ENCODE measurements at regions not wholly inside any gene's neighbourhood (a gene's known extent, or its start where the extent isn't known, plus 50 kb on each side); places are given as distances from the start of the nearest gene placed in this dataset.
A peak's percentile ranks its signal among the peaks of the same experiment; 100 is the strongest.
"Not testable (repeated sequence)": the region's sequence is repeated elsewhere in the genome, so short reads cannot be mapped to it uniquely, and the experiment has no call there.

DNA sequence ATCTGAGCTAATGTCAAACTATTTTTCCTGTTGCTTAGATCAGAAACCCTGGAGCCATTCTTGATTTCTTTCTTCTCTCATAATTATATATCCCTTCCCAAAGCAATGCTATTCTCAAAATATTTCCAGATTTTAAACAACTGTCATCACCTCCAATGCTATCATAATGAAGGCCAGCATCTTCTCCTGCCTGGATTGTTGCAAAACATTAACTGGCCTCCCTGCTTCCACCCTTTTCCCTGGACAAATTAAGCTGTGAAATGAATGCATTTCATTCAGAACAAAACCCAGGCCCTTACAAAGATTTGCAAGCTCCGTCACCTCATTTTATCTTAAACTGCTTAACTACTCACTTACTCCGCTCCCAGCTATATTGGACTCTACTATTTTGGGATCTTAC lies 535.3 kb upstream of the HS3ST5 start:
- DNase-seq = no peak

DNA sequence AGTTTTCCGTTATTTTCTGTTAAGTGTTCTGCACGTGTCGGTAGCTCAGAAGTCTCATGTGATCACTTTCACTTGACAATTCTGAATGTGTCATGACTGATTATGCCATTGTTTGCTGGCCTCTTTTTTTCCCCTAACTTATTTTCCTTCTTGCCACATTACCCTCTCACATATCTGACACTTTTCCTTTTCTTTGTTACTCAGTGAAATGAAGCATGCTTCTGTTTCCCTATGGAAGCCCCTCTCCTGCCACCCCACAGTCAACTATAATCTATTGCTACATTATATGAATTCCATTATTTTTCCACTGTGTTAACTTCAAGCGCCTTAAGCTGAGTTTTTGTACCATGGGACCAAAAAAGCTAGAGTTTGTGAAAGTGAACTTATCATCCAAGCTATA lies 531.6 kb upstream of the HS3ST5 start:
- no peak for DNase-seq

GRCh38 chr6:114865506-114865905 lies 522.7 kb upstream of the HS3ST5 start:
- DNase-seq = not testable (repeated sequence)

DNA sequence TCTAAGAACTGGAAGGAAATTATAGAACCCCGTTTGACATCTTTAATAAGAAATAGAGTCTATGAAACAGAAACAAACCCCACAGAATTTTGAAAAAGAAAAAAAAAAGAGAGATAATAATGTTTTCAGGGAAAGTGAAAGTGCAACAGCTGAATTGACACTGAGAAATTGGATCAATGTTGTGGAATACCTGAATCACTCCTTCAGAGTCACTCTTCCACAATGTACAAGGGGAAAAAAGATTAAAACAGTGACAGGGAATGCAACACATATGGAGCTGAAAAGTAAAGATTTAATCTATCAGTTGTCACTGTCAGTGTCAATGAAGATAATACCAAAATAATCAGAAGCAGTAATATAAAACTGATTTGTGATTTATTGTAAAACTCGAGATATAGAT lies 520.8 kb upstream of the HS3ST5 start:
- no peak for DNase-seq

- DNase-seq = no peak
Measured at GRCh38 chr6:114862819-114863218, 520.0 kb upstream of the HS3ST5 start.

DNA sequence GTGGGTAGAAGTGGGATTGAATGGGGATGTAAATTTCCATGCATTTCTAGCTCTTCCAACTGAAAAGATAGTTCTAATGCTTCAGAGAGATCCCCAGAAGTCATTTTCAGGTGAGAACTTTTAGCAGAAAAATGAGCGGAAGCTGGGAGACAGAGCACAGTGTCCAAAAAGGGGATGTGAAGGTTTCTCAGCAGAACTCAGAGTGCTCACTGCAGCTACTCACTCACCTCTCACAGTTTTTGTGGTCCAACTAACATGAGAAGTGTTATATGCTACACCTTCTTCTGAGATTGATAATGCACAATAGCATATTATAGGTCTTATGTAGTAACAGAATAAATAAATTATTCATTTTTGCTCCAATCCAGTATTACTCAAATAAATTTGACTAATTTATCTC lies 519.2 kb upstream of the HS3ST5 start:
- no peak for DNase-seq

DNA sequence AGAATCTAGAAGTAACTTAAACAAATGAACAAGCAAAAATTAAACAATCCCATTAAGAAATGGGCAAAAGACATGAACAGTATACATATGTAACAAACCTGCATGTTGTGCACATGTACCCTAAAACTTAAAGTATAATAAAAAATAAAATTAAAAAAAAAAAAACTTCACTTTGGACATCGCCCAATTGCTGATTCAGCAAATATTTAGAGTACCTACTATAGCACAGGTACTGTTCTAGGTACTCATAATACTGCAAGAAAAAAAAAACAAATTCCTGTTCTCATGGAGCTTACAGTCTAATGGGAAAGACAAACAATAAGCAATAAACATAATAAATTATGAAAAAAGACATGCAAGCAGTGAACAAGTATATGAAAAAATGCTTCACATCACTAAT lies 501.5 kb upstream of the HS3ST5 start:
- no peak for DNase-seq

DNA sequence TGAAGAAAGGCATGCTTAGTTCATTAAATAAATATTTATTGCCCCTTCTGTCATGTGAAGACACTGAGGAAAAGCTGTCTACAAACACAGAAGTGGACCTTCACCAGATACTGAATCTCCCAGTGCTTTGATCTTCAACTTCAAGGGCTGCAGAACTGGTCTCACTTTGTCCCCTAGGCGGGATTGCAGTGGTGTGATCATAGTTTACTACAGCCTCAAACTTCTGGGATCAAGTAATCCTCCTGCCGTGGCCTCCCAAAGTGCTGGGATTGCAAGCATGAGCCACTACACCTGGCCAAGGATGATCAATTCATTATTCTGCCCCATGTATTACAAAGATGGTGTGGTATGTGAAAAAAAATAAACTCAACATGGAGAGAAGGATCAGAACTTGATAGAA lies 496.2 kb upstream of the HS3ST5 start:
- no peak for DNase-seq

DNA sequence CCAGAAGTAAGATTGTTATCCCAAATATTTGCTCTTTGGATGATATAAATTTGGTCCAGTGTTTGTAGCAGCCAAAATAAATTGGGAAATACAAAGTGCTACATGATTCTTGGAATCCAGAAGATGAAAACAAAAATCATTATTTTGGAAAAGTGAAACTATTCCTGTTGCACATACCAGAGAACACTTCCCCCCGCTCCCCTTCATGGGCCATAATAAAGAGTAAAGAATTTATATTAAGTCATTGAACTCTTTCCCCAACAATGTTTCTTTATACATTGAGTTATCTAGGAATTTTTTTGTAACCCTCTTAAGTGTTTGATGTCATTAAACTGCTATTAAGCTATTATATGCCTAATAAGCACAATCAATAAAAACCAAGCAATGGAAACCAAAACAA lies 490.4 kb upstream of the HS3ST5 start:
- DNase-seq = no peak

- DNase-seq = no peak
Measured at GRCh38 chr6:114830515-114830914, 487.7 kb upstream of the HS3ST5 start.

GRCh38 chr6:114827135-114827534 lies 484.3 kb upstream of the HS3ST5 start:
- no peak for DNase-seq

GRCh38 chr6:114824409-114824808 lies 481.6 kb upstream of the HS3ST5 start:
- no peak for DNase-seq

GRCh38 chr6:114816678-114817077 lies 473.9 kb upstream of the HS3ST5 start:
- no peak for DNase-seq

DNA sequence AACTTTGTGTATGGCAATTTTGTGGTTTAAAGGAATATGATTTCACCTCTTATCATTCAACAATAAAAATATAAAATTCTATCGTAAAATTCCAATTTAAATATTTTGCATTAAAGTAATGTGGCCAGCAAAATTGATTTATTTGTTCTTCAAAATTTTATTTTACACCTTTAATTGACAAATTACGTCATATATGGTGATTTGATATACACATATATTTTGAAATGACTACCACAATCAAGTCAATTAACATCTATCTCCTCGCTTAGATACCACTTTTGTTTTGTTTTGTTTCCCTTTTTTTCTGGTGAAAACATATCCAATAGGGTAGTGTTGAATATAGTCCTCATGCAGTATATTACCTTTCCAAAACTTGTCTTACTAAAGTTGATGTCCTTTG lies 467.6 kb upstream of the HS3ST5 start:
- DNase-seq = no peak

GRCh38 chr6:114805426-114805825 lies 462.6 kb upstream of the HS3ST5 start:
- DNase-seq = not testable (repeated sequence)

- DNase-seq = no peak
Measured at GRCh38 chr6:114796576-114796975, 453.8 kb upstream of the HS3ST5 start.

GRCh38 chr6:114793428-114793827 lies 450.6 kb upstream of the HS3ST5 start:
- DNase-seq = no peak

GRCh38 chr6:114785235-114786127 lies 442.7 kb upstream of the HS3ST5 start:
- no peak for DNase-seq

- DNase-seq = no peak
Measured at GRCh38 chr6:114783783-114784182, 441.0 kb upstream of the HS3ST5 start.

DNA sequence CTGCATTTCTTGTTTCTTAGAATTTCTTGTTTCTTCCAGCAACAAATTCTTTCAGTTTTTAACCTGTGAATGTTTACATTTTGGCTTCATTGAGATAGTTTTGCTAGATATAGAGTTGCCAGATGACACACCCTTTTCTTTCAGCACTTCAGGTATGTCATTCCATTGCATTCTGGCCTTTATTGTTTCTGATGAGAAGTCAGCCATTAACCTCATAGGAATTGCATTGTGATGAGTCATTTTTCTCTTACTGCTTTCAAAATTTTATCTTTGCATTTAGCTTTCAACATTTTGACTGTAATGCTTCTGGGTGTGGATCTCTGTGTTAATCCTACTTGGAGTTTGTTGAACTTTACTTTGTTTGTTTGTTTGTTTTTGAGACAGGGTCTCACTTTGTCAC lies 440.3 kb upstream of the HS3ST5 start:
- no peak for DNase-seq

DNA sequence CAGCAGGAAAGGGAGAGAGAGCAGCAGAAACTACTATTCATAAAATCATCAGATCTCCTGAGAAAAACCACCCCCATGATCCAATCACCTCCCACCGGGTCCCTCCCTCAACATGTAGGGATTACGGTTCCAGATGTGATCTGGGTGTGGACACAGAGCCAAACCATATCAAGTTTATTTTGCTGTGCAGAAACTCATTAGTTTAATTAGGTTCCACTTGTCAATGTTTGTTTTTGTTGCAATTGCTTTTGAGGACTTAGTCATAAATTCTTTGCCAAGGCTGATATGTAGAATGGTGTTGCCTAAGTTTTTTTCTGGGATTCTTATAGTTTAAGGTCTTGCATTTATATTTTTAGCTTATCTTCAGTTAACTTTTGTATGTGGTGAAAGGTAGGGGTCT lies 422.0 kb upstream of the HS3ST5 start:
- no peak for DNase-seq

- no peak for DNase-seq
Measured at GRCh38 chr6:114762145-114762544, 419.3 kb upstream of the HS3ST5 start.

DNA sequence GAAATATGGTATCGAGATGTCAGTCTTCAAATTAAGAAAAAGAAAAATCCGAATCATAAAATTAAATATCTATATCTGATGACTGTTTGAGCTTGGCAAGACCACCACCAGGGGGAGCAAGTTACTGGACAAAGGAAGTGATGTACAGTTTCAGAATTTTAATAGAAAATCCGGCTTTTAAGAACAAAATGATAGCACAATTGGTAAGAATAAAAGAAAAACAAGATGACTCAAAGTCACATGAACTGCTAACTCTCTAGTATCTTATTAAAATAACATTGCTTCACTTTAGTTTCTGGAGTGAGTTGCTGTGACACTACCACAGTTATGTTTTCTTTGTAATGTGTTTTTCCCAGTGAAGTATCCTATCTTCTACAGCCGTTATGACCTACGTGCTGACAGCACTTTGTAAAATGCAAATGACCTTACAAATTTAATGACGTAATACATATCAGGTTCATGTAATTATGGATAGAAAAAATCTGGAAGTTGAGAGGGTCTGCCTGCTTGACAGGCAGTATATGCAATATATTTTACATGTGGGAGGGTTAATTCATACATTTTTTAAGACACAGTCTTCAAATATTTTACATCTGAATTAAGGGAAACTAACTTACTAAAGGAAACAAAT lies 405.3 kb upstream of the HS3ST5 start:
- DNase-seq = no peak

GRCh38 chr6:114740547-114740946 lies 397.7 kb upstream of the HS3ST5 start:
- no peak for DNase-seq

GRCh38 chr6:114739656-114740055 lies 396.8 kb upstream of the HS3ST5 start:
- DNase-seq = peak; percentile 23
